Neural progenitor cell (in vitro differentiated cells): ENCODE measurements at regions not wholly inside any gene's neighbourhood (a gene's known extent, or its start where the extent isn't known, plus 50 kb on each side); places are given as distances from the start of the nearest gene placed in this dataset.

Experiments
- DNase-seq: peaks from one replicate; pipeline ENCODE4 v3.0.0-alpha.2; 2016; ENCODE audit warnings: low spot score
- H2AFZ ChIP-seq: fragments of 200-600 bp; sonication (generic); replicated peaks from 2 replicates; pipeline ENCODE4 v1.6.1; 2016; ENCODE audit warnings: antibody characterized with exemption
- H3F3A ChIP-seq: fragments of 200-600 bp; sonication (generic); 2 replicates; pipeline ENCODE4 v1.6.1; 2016; ENCODE audit warnings: antibody characterized with exemption, low read depth
- H3K27ac ChIP-seq: fragments of 200-600 bp; sonication (generic); 2 replicates; pipeline ENCODE4 v1.5.1; 2016; ENCODE audit warnings: mild to moderate bottlenecking
- H3K27me3 ChIP-seq: fragments of 200-600 bp; sonication (generic); 2 replicates; pipeline ENCODE4 v1.6.1; 2016; ENCODE audit warnings: mild to moderate bottlenecking, moderate library complexity
- H3K36me3 ChIP-seq: fragments of 200-600 bp; sonication (generic); 2 replicates; pipeline ENCODE4 v1.5.1; 2016
- H3K4me1 ChIP-seq: fragments of 200-600 bp; sonication (generic); 2 replicates; pipeline ENCODE4 v1.6.1; 2016; ENCODE audit warnings: mixed run types
- H3K4me2 ChIP-seq: fragments of 200-600 bp; sonication (generic); 2 replicates; pipeline ENCODE4 v1.6.1; 2016
- H3K4me3 ChIP-seq: fragments of 200-600 bp; sonication (generic); 2 replicates; pipeline ENCODE4 v1.5.1; 2016
- H3K79me2 ChIP-seq: fragments of 200-600 bp; sonication (generic); 2 replicates; pipeline ENCODE4 v1.6.1; 2016; ENCODE audit warnings: low read depth
- H3K9ac ChIP-seq: fragments of 200-600 bp; sonication (generic); 2 replicates; pipeline ENCODE4 v1.6.1; 2016
- H3K9me3 ChIP-seq: fragments of 200-600 bp; sonication (generic); 2 replicates; pipeline ENCODE4 v1.5.1; 2016; ENCODE audit warnings: low read depth
- H4K20me1 ChIP-seq: fragments of 200-600 bp; sonication (generic); 2 replicates; pipeline ENCODE4 v1.6.1; 2016; ENCODE audit warnings: low read depth
- H3K27ac Mint-ChIP-seq: 3 replicates; pipeline ENCODE4 v1.8.0; 2021; ENCODE audit warnings: mixed read lengths
- H3K27me3 Mint-ChIP-seq: 2 replicates; pipeline ENCODE4 v1.8.0; 2022; ENCODE audit warnings: low read depth, mild to moderate bottlenecking, inconsistent platforms, moderate library complexity, mixed read lengths; ENCODE audit not compliant: insufficient read depth
- H3K36me3 Mint-ChIP-seq: 3 replicates; pipeline ENCODE4 v1.8.0; 2021; ENCODE audit warnings: mixed read lengths
- H3K4me1 Mint-ChIP-seq: 3 replicates; pipeline ENCODE4 v1.8.0; 2021; ENCODE audit warnings: mixed read lengths
- H3K4me3 Mint-ChIP-seq: 3 replicates; pipeline ENCODE4 v1.8.0; 2021; ENCODE audit warnings: mild to moderate bottlenecking, moderate library complexity, mixed read lengths
- H3K9me3 Mint-ChIP-seq: 3 replicates; pipeline ENCODE4 v1.8.0; 2020; ENCODE audit warnings: mixed read lengths
- EZH2 ChIP-seq: fragments of 200-600 bp; sonication (generic); IDR thresholded peaks from 2 replicates; pipeline ENCODE4 v1.6.1; 2017; ENCODE audit warnings: antibody characterized with exemption, mild to moderate bottlenecking, moderate library complexity
- EZH2phosphoT487 ChIP-seq: fragments of 200-600 bp; sonication (generic); IDR thresholded peaks from 2 replicates; pipeline ENCODE4 v1.6.1; 2017; ENCODE audit warnings: antibody characterized with exemption
- TF ChIP-seq, protein P1 (sequence below): fragments of 200-600 bp; sonication (generic); IDR thresholded peaks from 2 replicates; pipeline ENCODE4 v1.5.1; 2017; ENCODE audit warnings: antibody characterized with exemption, mild to moderate bottlenecking

DNA sequence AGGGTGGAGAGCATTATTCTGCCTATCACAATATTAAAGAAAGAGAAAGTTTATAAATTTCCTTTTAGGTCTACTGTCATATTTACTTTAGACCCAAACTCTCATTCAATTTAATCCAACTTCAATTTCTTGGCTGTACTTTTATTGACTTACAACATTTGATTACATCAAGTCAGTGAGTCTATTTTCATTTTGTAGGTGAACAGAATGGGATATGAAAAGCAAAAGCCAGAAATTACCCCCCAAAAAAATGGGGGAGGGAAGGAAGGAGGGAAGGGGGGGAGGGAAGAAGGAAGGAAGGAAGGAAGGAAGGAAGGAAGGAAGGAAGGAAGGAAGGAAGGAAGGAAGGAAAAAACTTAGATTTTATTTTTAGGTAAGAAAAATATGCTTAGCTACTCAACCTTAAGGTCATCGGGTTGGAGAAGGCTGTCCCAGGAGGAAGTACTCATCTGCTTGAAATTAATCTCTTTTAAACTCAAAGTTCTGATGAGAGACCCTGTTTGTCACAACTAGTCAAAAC lies 320.1 kb upstream of the ATP11B start:
- peaks cover 3% of the 10 kb centered on the region for H3K27me3 Mint-ChIP-seq
- Histone ChIP-seq H3F3A (no peaks in the 10 kb centered on the region), H3K9ac (no peak overlapping the region), H3K36me3 (no peaks in the 10 kb centered on the region), H3K79me2 (no peaks in the 10 kb centered on the region), H3K4me3 (no peak overlapping the region), H3K9me3 (no peaks in the 10 kb centered on the region), H3K4me2 (no peak overlapping the region), H3K4me1 (peaks cover 14% of the 10 kb centered on the region), H2AFZ (no peak overlapping the region), H4K20me1 (no peaks in the 10 kb centered on the region), H3K27me3 (no peaks in the 10 kb centered on the region), H3K27ac (no peak overlapping the region)
- H3K4me3 Mint-ChIP-seq: no peak overlapping the region
- no peaks in the 10 kb centered on the region for H3K9me3 Mint-ChIP-seq
- no peak overlapping the region for H3K27ac Mint-ChIP-seq
- TF ChIP-seq, protein P1, sequence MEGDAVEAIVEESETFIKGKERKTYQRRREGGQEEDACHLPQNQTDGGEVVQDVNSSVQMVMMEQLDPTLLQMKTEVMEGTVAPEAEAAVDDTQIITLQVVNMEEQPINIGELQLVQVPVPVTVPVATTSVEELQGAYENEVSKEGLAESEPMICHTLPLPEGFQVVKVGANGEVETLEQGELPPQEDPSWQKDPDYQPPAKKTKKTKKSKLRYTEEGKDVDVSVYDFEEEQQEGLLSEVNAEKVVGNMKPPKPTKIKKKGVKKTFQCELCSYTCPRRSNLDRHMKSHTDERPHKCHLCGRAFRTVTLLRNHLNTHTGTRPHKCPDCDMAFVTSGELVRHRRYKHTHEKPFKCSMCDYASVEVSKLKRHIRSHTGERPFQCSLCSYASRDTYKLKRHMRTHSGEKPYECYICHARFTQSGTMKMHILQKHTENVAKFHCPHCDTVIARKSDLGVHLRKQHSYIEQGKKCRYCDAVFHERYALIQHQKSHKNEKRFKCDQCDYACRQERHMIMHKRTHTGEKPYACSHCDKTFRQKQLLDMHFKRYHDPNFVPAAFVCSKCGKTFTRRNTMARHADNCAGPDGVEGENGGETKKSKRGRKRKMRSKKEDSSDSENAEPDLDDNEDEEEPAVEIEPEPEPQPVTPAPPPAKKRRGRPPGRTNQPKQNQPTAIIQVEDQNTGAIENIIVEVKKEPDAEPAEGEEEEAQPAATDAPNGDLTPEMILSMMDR: no peak
- TF ChIP-seq EZH2 (no peak), EZH2phosphoT487 (no peak)
- H3K36me3 Mint-ChIP-seq: no peaks in the 10 kb centered on the region
- H3K4me1 Mint-ChIP-seq: peaks cover 4% of the 10 kb centered on the region
- no peak for DNase-seq

DNA sequence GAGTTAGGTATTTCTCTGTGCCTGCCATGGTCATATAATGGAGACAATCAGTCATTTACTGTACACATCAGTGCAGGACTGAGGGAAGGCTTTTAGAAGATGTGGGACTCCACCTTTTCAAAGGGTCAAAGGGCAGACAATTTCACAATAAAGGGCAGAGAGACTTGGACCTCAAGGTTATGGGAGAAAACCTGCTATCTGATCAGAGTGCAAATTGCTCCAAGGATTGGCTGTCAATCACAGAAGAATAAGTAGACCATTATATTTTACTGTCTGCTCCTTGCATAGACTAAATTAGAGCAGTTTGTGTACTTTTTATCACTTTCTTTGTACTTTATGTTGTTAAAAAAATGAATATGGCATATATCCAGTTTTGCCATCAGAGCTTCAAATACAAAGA lies 314.9 kb upstream of the ATP11B start:
- Histone ChIP-seq H3K36me3 (no peaks in the 10 kb centered on the region), H3K4me2 (no peak overlapping the region), H2AFZ (no peak overlapping the region), H3K79me2 (no peaks in the 10 kb centered on the region), H4K20me1 (no peaks in the 10 kb centered on the region), H3K4me3 (no peak overlapping the region), H3K9ac (no peak overlapping the region), H3K4me1 (peaks cover 23% of the 10 kb centered on the region), H3K27me3 (no peaks in the 10 kb centered on the region), H3K9me3 (no peaks in the 10 kb centered on the region), H3F3A (peaks cover 15% of the 10 kb centered on the region), H3K27ac (no peak overlapping the region)
- H3K4me3 Mint-ChIP-seq: no peak overlapping the region
- no peak for TF ChIP-seq EZH2
- TF ChIP-seq EZH2phosphoT487: no peak
- TF ChIP-seq, protein P1: no peak
- DNase-seq: no peak
- peaks cover 8% of the 10 kb centered on the region for H3K4me1 Mint-ChIP-seq
- peaks cover 8% of the 10 kb centered on the region for H3K9me3 Mint-ChIP-seq
- H3K36me3 Mint-ChIP-seq: no peaks in the 10 kb centered on the region
- peaks cover 2% of the 10 kb centered on the region for H3K27me3 Mint-ChIP-seq
- no peak overlapping the region for H3K27ac Mint-ChIP-seq

DNA sequence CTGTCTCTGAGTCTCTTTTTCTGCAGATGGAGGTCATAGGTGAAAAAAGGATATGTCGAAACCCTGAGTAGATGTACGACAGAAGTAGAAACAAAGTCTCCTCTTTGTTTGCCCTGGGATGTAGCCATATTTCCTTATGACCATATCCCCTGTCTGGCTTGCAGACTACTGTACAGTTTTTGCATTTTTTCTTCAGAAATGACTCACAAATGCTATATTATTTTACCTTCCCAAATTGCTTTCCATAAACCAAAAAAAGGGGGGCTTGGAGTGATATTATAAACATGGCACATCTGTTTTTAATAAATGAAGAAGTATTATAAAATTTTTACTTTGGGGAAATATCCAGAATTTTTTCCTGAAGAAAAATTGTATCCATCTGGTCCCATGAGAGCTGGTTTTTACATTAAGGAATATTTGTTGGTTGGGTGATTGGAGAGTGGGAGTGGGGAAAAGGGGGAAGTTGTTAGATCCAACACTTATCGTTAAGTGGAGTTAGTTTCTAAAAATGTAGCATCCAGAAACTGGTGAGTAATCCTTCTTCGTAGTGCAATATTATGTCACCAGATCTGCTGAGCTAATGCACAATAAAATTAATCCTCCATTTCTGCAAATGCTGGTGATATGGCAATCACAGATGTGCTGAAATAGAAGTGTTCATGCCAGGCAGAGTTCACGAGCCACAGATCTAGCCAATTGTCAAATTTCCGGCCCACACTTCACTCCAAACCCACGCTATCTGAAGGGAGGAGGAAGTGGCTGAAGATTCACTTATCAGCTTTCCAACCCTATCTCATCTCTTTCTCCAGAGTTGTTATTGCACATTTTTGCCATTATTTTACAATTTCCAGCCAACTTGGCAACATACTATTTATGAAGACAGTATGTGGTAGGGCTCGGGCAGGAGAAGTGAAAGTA lies 313.6 kb upstream of the ATP11B start:
- no peak for DNase-seq

More for the DNA sequence above, 313.6 kb upstream of the ATP11B start:
- peaks cover 16% of the 10 kb centered on the region for H3F3A ChIP-seq
- no peaks in the 10 kb centered on the region for H3K9me3 ChIP-seq
- TF ChIP-seq EZH2phosphoT487: no peak
- TF ChIP-seq, protein P1: no peak
- H3K79me2 ChIP-seq: no peaks in the 10 kb centered on the region
- Mint-ChIP-seq H3K36me3 (no peaks in the 10 kb centered on the region), H3K27ac (no peak overlapping the region), H3K4me1 (peaks cover 14% of the 10 kb centered on the region), H3K9me3 (peaks cover 8% of the 10 kb centered on the region), H3K4me3 (no peak overlapping the region), H3K27me3 (peaks cover 2% of the 10 kb centered on the region)
- no peaks in the 10 kb centered on the region for H3K27me3 ChIP-seq
- no peaks in the 10 kb centered on the region for H3K36me3 ChIP-seq
- H3K9ac ChIP-seq: no peak overlapping the region
- H4K20me1 ChIP-seq: no peaks in the 10 kb centered on the region
- H3K4me2 ChIP-seq: no peak overlapping the region
- peaks cover 36% of the 10 kb centered on the region for H3K4me1 ChIP-seq
- no peak overlapping the region for H3K27ac ChIP-seq
- no peak overlapping the region for H3K4me3 ChIP-seq
- no peak overlapping the region for H2AFZ ChIP-seq
